ENCODE measurements at regions not wholly inside any gene's neighbourhood (a gene's known extent, or its start where the extent isn't known, plus 50 kb on each side); places are given as distances from the start of the nearest gene placed in this dataset.

DNA sequence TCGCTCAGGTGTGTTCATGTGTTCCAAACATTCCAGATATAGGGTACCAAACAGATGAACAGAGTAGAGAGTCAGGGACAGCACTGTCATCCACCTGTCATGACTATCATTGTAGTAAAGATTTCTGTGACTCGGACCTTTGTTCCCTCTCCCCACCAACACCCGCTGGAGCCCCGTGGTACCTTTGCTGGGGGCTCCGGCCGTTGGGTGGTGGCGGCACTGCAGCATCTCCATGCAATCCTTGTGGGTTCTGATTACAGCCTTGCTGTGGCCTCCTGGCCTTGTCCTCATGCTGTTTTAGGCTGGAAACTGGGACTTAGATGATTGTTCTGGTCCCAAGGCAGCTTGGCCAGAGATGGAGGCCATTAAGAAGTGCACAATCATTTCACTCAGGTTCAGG, 247.3 kb downstream of the SKAP2 start:
- no peaks in the 10 kb centered on the region for H4K20me1 ChIP-seq (replicated peaks in 1 of 2; ENCODE audit: control insufficient read depth in 1 of 2, insufficient read depth in 2 of 2, low read length in 2 of 2)
- FAIRE-seq (no peak), DNase-seq (ENCODE audit: low read depth in 1 of 2, low spot score in 2 of 2) (no peak)
- TF ChIP-seq TBP (IDR thresholded peaks at IDR 0.05; ENCODE audit: low read depth, low read length) (no peak), KDM5A (IDR thresholded peaks at IDR 0.05; ENCODE audit: low read length) (no peak), CHD1 (IDR thresholded peaks at IDR 0.05; ENCODE audit: low read depth, low read length) (no peak)
- H2BK15ac ChIP-seq (ENCODE audit: low read length), result no peak overlapping the region
- H4K8ac ChIP-seq (ENCODE audit: extremely low read depth, insufficient read depth, low read length), result no peak overlapping the region
- no peak overlapping the region for H3K4me2 ChIP-seq (ENCODE audit: insufficient read depth in 1 of 2, low read depth in 2 of 2, low read length in 2 of 2)
- H3K36me3 ChIP-seq (ENCODE audit: control insufficient read depth in 2 of 4, insufficient read depth in 4 of 4, low read length in 3 of 4), result no peaks in the 10 kb centered on the region
- ChIA-PET POLR2A (ENCODE audit: partially characterized antibody) (no interaction called here), CTCF (ENCODE audit: partially characterized antibody) (interaction anchor here (1.0 to 4.0 kb wide), 2 partner anchors 11 to 50 kb away, joined by 3 to 25 read pairs; no protein-coding TSS in a partner anchor)
- H3K27me3 ChIP-seq (replicated peaks in 1 of 4; ENCODE audit: control insufficient read depth in 3 of 4, extremely low read depth in 1 of 4, insufficient read depth in 3 of 4, low read length in 3 of 4), result no peaks in the 10 kb centered on the region; a peak in 1 of 7 replicates
- H4K5ac ChIP-seq (ENCODE audit: insufficient read length, low read depth, low read length), result no peak overlapping the region
- H3K56ac ChIP-seq (replicated peaks; ENCODE audit: insufficient read length, low read depth, low read length), result no peak overlapping the region
- no peak overlapping the region for H3K4ac ChIP-seq (replicated peaks; ENCODE audit: insufficient read length, low read depth, low read length)
- H2AFZ ChIP-seq (ENCODE audit: low read length), result no peak overlapping the region
- no peak overlapping the region for H3K18ac ChIP-seq (ENCODE audit: extremely low read depth, low read length)
- H2BK5ac ChIP-seq (ENCODE audit: low read depth, low read length), result no peak overlapping the region
- H3K4me3 ChIP-seq (ENCODE audit: extremely low read depth in 1 of 4, insufficient read depth in 2 of 4, low read depth in 3 of 4, low read length in 4 of 4), result no peak overlapping the region
- no peaks in the 10 kb centered on the region for H3K79me1 ChIP-seq (ENCODE audit: low read depth, low read length)
- H3K14ac ChIP-seq (ENCODE audit: insufficient read length), result no peak overlapping the region
- no peak overlapping the region for H3K9ac ChIP-seq (replicated peaks in 1 of 4; ENCODE audit: extremely low read depth in 1 of 4, low read depth in 3 of 4, low read length in 3 of 4)
- H2BK120ac ChIP-seq (replicated peaks; ENCODE audit: low read depth, low read length), result no peak overlapping the region
- no peak overlapping the region for H2BK20ac ChIP-seq (ENCODE audit: low read length)
- H4K91ac ChIP-seq (replicated peaks; ENCODE audit: insufficient read length, low read length), result no peak overlapping the region
- no peak overlapping the region for H2AK5ac ChIP-seq (ENCODE audit: low read depth, low read length)
- H3K27ac ChIP-seq (ENCODE audit: low read depth, low read length), result no peak overlapping the region
- H2BK12ac ChIP-seq (ENCODE audit: low read depth, low read length), result no peak overlapping the region
- H3K23ac ChIP-seq (ENCODE audit: insufficient read length), result no peak overlapping the region
- H3K4me1 ChIP-seq (replicated peaks in 1 of 4; ENCODE audit: control insufficient read depth in 3 of 4, insufficient read depth in 4 of 4, low read length in 3 of 4), result peaks cover 0 to 5% (median 0%) of the 10 kb centered on the region in 4 experiments; a peak in 5 of 7 replicates
- H3K23me2 ChIP-seq (ENCODE audit: low read depth, low read length), result no peaks in the 10 kb centered on the region
- 95% methylated on average over 7 of the region's 7 CpGs; no CpG with 5 or more reads in 1 of the 2 experiments for WGBS, 2 experiments (ENCODE audit: extremely low coverage in 1 of 2, insufficient coverage in 1 of 2, insufficient read length in 1 of 2, insufficient replicate concordance in 2 of 2, low coverage in 1 of 2, low lambda C conversion rate in 2 of 2, missing lambda C conversion rate in 1 of 2)
- H3K79me2 ChIP-seq (ENCODE audit: control insufficient read depth in 1 of 2, insufficient read depth in 2 of 2, low read length in 2 of 2), result no peaks in the 10 kb centered on the region
- no peaks in the 10 kb centered on the region for H3K9me3 ChIP-seq (ENCODE audit: insufficient read depth in 2 of 2, low read depth in 1 of 2, low read length in 1 of 2)
